H1 (cell line): ENCODE measurements at regions not wholly inside any gene's neighbourhood (a gene's known extent, or its start where the extent isn't known, plus 50 kb on each side); places are given as distances from the start of the nearest gene placed in this dataset.

Experiments used
- CTCF ChIA-PET: fragments of 300-600 bp; sonication (Branson Sonifier 250); formaldehyde crosslinking; loops from one replicate; lab custom pipeline; 2021; ENCODE audit not compliant: partially characterized antibody; lab: Charles Lee
- POLR2A ChIA-PET: fragments of 300-600 bp; sonication (Branson Sonifier 250); formaldehyde crosslinking; loops from one replicate; lab custom pipeline; 2021; ENCODE audit warnings: inconsistent platforms; ENCODE audit not compliant: partially characterized antibody; lab: Charles Lee
- DNase-seq, 2 experiments: peaks; one replicate each; pipeline versions ENCODE4 v3.0.0 to v3.0.0-alpha.2; 2010 to 2022; ENCODE audit warnings: low spot score in 2 of 2, low read depth in 1 of 2, mixed read lengths in 1 of 2
- FAIRE-seq: peaks from 2 replicates; lab custom pipeline; 2011; peaks lifted over from hg19 to GRCh38; lab: Jason Lieb, UNC
- H2AFZ ChIP-seq: 2 replicates; pipeline ENCODE4 v1.8.1; 2012; ENCODE audit warnings: low read length, inconsistent platforms
- H2AK5ac ChIP-seq: 2 replicates; pipeline ENCODE4 v1.6.1; 2013; ENCODE audit warnings: low read depth, low read length
- H2BK120ac ChIP-seq: replicated peaks from 2 replicates; pipeline ENCODE3; 2013; ENCODE audit warnings: low read depth, low read length, inconsistent platforms
- H2BK12ac ChIP-seq: 2 replicates; pipeline ENCODE4 v1.6.1; 2013; ENCODE audit warnings: low read depth, low read length
- H2BK15ac ChIP-seq: 2 replicates; pipeline ENCODE4 v1.6.1; 2013; ENCODE audit warnings: low read length
- H2BK20ac ChIP-seq: 2 replicates; pipeline ENCODE4 v1.6.1; 2013; ENCODE audit warnings: low read length
- H2BK5ac ChIP-seq: 2 replicates; pipeline ENCODE4 v1.6.1; 2013; ENCODE audit warnings: low read depth, low read length
- H3K14ac ChIP-seq: 2 replicates; pipeline ENCODE4 v1.6.1; 2013; ENCODE audit warnings: inconsistent platforms; ENCODE audit not compliant: insufficient read length
- H3K18ac ChIP-seq: 2 replicates; pipeline ENCODE4 v1.6.1; 2013; ENCODE audit warnings: low read length; ENCODE audit errors: extremely low read depth
- H3K23ac ChIP-seq: 2 replicates; pipeline ENCODE4 v1.6.1; 2013; ENCODE audit warnings: inconsistent platforms; ENCODE audit not compliant: insufficient read length
- H3K23me2 ChIP-seq: 2 replicates; pipeline ENCODE4 v1.6.1; 2013; ENCODE audit warnings: low read depth, low read length
- H3K27ac ChIP-seq: 2 replicates; pipeline ENCODE4 v1.6.1; 2011; ENCODE audit warnings: low read depth, low read length, inconsistent platforms
- H3K27me3 ChIP-seq, 4 experiments: replicated peaks in 1 of 4; 1 replicate in 1 of 4; 2 replicates in 3 of 4; pipeline versions ENCODE4 v1.6.1 to v1.8.1; 2011 to 2013; ENCODE audit warnings: low read length in 3 of 4, mild to moderate bottlenecking in 3 of 4, inconsistent platforms in 2 of 4, mixed read lengths in 2 of 4, moderate library complexity in 1 of 4; ENCODE audit not compliant: control insufficient read depth in 3 of 4, insufficient read depth in 3 of 4; ENCODE audit errors: extremely low read depth in 1 of 4
- H3K36me3 ChIP-seq, 4 experiments: 2 replicates each; pipeline versions ENCODE4 v1.6.1 to v1.8.1; 2011 to 2013; ENCODE audit warnings: mild to moderate bottlenecking in 4 of 4, low read length in 3 of 4, moderate library complexity in 2 of 4, control low read depth in 1 of 4, inconsistent platforms in 1 of 4; ENCODE audit not compliant: insufficient read depth in 4 of 4, control insufficient read depth in 2 of 4
- H3K4ac ChIP-seq: replicated peaks from 2 replicates; pipeline ENCODE3; 2013; ENCODE audit warnings: low read length, low read depth, mixed read lengths, inconsistent platforms; ENCODE audit not compliant: insufficient read length
- H3K4me1 ChIP-seq, 4 experiments: replicated peaks in 1 of 4; 1 replicate in 1 of 4; 2 replicates in 3 of 4; pipeline versions ENCODE4 v1.6.1 to v1.8.1; 2011 to 2013; ENCODE audit warnings: low read length in 3 of 4, inconsistent platforms in 2 of 4, mixed read lengths in 1 of 4; ENCODE audit not compliant: insufficient read depth in 4 of 4, control insufficient read depth in 3 of 4
- H3K4me2 ChIP-seq, 2 experiments: 2 replicates each; pipeline versions ENCODE4 v1.6.1 to v1.8.1; 2011 to 2013; ENCODE audit warnings: low read depth in 2 of 2, low read length in 2 of 2, control low read depth in 1 of 2, inconsistent platforms in 1 of 2, mild to moderate bottlenecking in 1 of 2; ENCODE audit not compliant: insufficient read depth in 1 of 2
- H3K4me3 ChIP-seq, 4 experiments: fragments of 200-600, 300-600 bp in 1 of 4; sonication (generic), shearing (Covaris generic), sonication (Bioruptor Twin) in 1 of 4; 2 replicates each; pipeline versions ENCODE4 v1.5.1 to v1.8.1; 2011 to 2016; ENCODE audit warnings: low read length in 4 of 4, low read depth in 3 of 4, control low read depth in 2 of 4, inconsistent platforms in 2 of 4, mild to moderate bottlenecking in 2 of 4, mixed read lengths in 1 of 4, moderate library complexity in 1 of 4; ENCODE audit not compliant: insufficient read depth in 2 of 4; ENCODE audit errors: extremely low read depth in 1 of 4
- H3K56ac ChIP-seq: replicated peaks from 2 replicates; pipeline ENCODE3; 2013; ENCODE audit warnings: low read depth, mild to moderate bottlenecking, mixed read lengths, low read length, inconsistent platforms; ENCODE audit not compliant: insufficient read length
- H3K79me1 ChIP-seq: 2 replicates; pipeline ENCODE4 v1.6.1; 2013; ENCODE audit warnings: low read depth, low read length, control low read depth
- H3K79me2 ChIP-seq, 2 experiments: 2 replicates each; pipeline versions ENCODE4 v1.6.1 to v1.8.1; 2012 to 2013; ENCODE audit warnings: low read length in 2 of 2, mild to moderate bottlenecking in 2 of 2, inconsistent platforms in 1 of 2; ENCODE audit not compliant: insufficient read depth in 2 of 2, control insufficient read depth in 1 of 2
- H3K9ac ChIP-seq, 4 experiments: replicated peaks in 1 of 4; 1 replicate in 1 of 4; 2 replicates in 3 of 4; pipeline versions ENCODE4 v1.6.1 to v1.8.1; 2011 to 2013; ENCODE audit warnings: low read depth in 3 of 4, low read length in 3 of 4, control low read depth in 2 of 4, mild to moderate bottlenecking in 2 of 4, moderate library complexity in 2 of 4, inconsistent platforms in 1 of 4; ENCODE audit errors: extremely low read depth in 1 of 4
- H3K9me3 ChIP-seq, 2 experiments: 2 replicates each; pipeline versions ENCODE4 v1.6.1 to v1.8.1; 2012 to 2013; ENCODE audit warnings: mild to moderate bottlenecking in 2 of 2, moderate library complexity in 2 of 2, control low read depth in 1 of 2, inconsistent platforms in 1 of 2, low read depth in 1 of 2, low read length in 1 of 2, mixed read lengths in 1 of 2; ENCODE audit not compliant: insufficient read depth in 2 of 2
- H4K20me1 ChIP-seq, 2 experiments: replicated peaks in 1 of 2; 2 replicates each; pipeline versions ENCODE3 to v1.8.1; 2011 to 2013; ENCODE audit warnings: inconsistent platforms in 2 of 2, low read length in 2 of 2, mild to moderate bottlenecking in 1 of 2; ENCODE audit not compliant: insufficient read depth in 2 of 2, control insufficient read depth in 1 of 2
- H4K5ac ChIP-seq: 2 replicates; pipeline ENCODE4 v1.6.1; 2013; ENCODE audit warnings: low read length, low read depth, mixed read lengths, inconsistent platforms; ENCODE audit not compliant: insufficient read length
- H4K8ac ChIP-seq: 2 replicates; pipeline ENCODE4 v1.8.0; 2013; ENCODE audit warnings: mild to moderate bottlenecking, moderate library complexity, low read length, inconsistent platforms; ENCODE audit not compliant: insufficient read depth; ENCODE audit errors: extremely low read depth
- H4K91ac ChIP-seq: replicated peaks from 2 replicates; pipeline ENCODE3; 2013; ENCODE audit warnings: low read length, mixed read lengths, inconsistent platforms; ENCODE audit not compliant: insufficient read length
- CBX5 ChIP-seq: fragments of 300-800, 300-1000 bp; sonication (generic); IDR thresholded peaks from 2 replicates; pipeline ENCODE4 v1.7.1; 2016; ENCODE audit warnings: antibody characterized with exemption, low read length, low read depth
- CEBPB ChIP-seq: IDR thresholded peaks from 2 replicates; pipeline ENCODE4 v1.6.1; 2012; ENCODE audit warnings: low read depth, low read length
- CHD2 ChIP-seq: IDR thresholded peaks from 2 replicates; pipeline ENCODE4 v1.6.1; 2012; ENCODE audit warnings: low read length, improper control_type of control experiment
- CREB1 ChIP-seq: IDR thresholded peaks from 2 replicates; pipeline ENCODE4 v1.6.1; 2012; ENCODE audit warnings: inconsistent platforms
- CTBP2 ChIP-seq: IDR thresholded peaks from 2 replicates; pipeline ENCODE4 v1.7.0; 2011; ENCODE audit warnings: borderline replicate concordance, mild to moderate bottlenecking, moderate library complexity, mixed read lengths, low read length; ENCODE audit not compliant: insufficient read depth, insufficient read length
- JUN ChIP-seq: IDR thresholded peaks from 2 replicates; pipeline ENCODE4 v1.6.1; 2011; ENCODE audit warnings: low read depth, mild to moderate bottlenecking, improper control_type of control experiment, low read length
- JUND ChIP-seq: IDR thresholded peaks from 2 replicates; pipeline ENCODE4 v1.6.1; 2011; ENCODE audit warnings: mild to moderate bottlenecking, improper control_type of control experiment, low read length
- MAFK ChIP-seq: IDR thresholded peaks from 2 replicates; pipeline ENCODE4 v1.6.1; 2012; ENCODE audit warnings: low read depth, mild to moderate bottlenecking, improper control_type of control experiment, low read length
- RNF2 ChIP-seq: fragments of 200-900, 300-1000 bp; sonication (generic); IDR thresholded peaks from 2 replicates; pipeline ENCODE4 v1.7.1; 2016; ENCODE audit warnings: borderline replicate concordance, low read depth, mild to moderate bottlenecking, antibody characterized with exemption, low read length; ENCODE audit not compliant: poor library complexity, severe bottlenecking; ENCODE audit errors: missing control alignments
- SAP30 ChIP-seq: fragments of 300-600 bp; sonication (generic); IDR thresholded peaks from 2 replicates; pipeline ENCODE4 v1.7.1; 2012; ENCODE audit warnings: low read length, moderate library complexity, mild to moderate bottlenecking, inconsistent platforms; ENCODE audit not compliant: insufficient read depth, insufficient replicate concordance
- WGBS, 2 experiments: shearing (Covaris generic) in 1 of 2; methylation state at CpG; one replicate each; pipeline versions ENCODE4 v1.1.6 to v1.1.7; 2013 to 2015; ENCODE audit warnings: low lambda C conversion rate in 2 of 2, mixed read lengths in 2 of 2, inconsistent platforms in 1 of 2, low coverage in 1 of 2, missing lambda C conversion rate in 1 of 2; ENCODE audit not compliant: insufficient replicate concordance in 2 of 2, insufficient coverage in 1 of 2, insufficient read length in 1 of 2; ENCODE audit errors: extremely low coverage in 1 of 2, missing lambda C conversion rate in 1 of 2; 5-methylcytosine and 5-hydroxymethylcytosine counted together

DNA sequence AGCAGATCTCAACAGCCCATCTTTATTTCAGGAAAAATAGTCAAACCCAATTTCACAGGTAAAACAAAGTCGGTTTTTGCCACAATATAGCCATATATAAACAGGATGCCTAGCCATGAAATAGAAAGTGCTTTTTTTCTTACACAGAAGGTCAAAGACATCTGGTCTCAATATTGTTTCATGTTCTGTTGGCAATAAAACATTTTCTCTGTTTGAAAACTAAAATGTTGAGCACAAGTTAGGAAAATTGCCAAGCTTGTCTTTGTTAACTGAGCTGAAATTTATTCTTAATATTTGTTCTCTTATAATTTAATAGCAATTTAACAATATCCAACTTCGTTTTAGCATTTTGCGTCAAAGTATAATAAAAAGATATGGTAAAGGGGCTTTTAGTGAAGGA is 673.4 kb downstream of the DTWD2 start:
- Histone ChIP-seq H3K18ac (no peak overlapping the region), H2BK12ac (no peak overlapping the region), H3K14ac (no peak overlapping the region), H3K9me3 (no peaks in the 10 kb centered on the region), H3K23me2 (no peaks in the 10 kb centered on the region), H2AFZ (no peak overlapping the region), H4K91ac (no peak overlapping the region), H3K4ac (no peak overlapping the region), H3K36me3 (no peaks in the 10 kb centered on the region), H3K79me2 (no peaks in the 10 kb centered on the region), H2AK5ac (no peak overlapping the region), H4K20me1 (no peaks in the 10 kb centered on the region), H3K4me2 (no peak overlapping the region), H4K8ac (no peak overlapping the region), H2BK20ac (no peak overlapping the region), H2BK120ac (no peak overlapping the region), H3K27ac (no peak overlapping the region), H3K79me1 (no peaks in the 10 kb centered on the region), H3K4me1 (no peaks in the 10 kb centered on the region), H3K27me3 (no peaks in the 10 kb centered on the region), H2BK15ac (no peak overlapping the region), H3K23ac (no peak overlapping the region), H4K5ac (no peak overlapping the region), H3K9ac (no peak overlapping the region), H3K4me3 (no peak overlapping the region), H3K56ac (no peak overlapping the region), H2BK5ac (no peak overlapping the region)
- ChIA-PET CTCF (no interaction called here), POLR2A (no interaction called here)
- TF ChIP-seq CTBP2 (no peak), CBX5 (no peak), CREB1 (no peak), JUND (no peak), MAFK (no peak), CEBPB (no peak), SAP30 (no peak), CHD2 (no peak), RNF2 (no peak), JUN (no peak)
- DNase-seq (no peak), FAIRE-seq (no peak)
- WGBS, 2 experiments = 86% methylated on average over 3 of the region's 3 CpGs; no CpG with 5 or more reads in 1 of the 2 experiments
